PFSK-1 (cell line): ENCODE measurements at regions not wholly inside any gene's neighbourhood (a gene's known extent, or its start where the extent isn't known, plus 50 kb on each side); places are given as distances from the start of the nearest gene placed in this dataset.

ENCODE experiments used
- FOXP2 ChIP-seq: optimal IDR thresholded peaks from 2 replicates; pipeline ENCODE3; 2011; ENCODE audit warnings: borderline replicate concordance, control low read depth, inconsistent platforms; ENCODE audit not compliant: insufficient read depth; ENCODE audit errors: extremely low read length, extremely low read depth
- POLR2AphosphoS5 ChIP-seq: IDR thresholded peaks from 2 replicates; pipeline ENCODE4 v1.6.1; 2012; ENCODE audit warnings: low read depth, mild to moderate bottlenecking, control low read depth, low read length, moderate library complexity
- REST ChIP-seq, 2 experiments: IDR thresholded peaks; 2 replicates each; pipeline versions ENCODE4 v1.6.1 to v1.8.0; 2011 to 2012; ENCODE audit warnings: low read depth in 2 of 2, low read length in 2 of 2, control low read depth in 1 of 2, inconsistent platforms in 1 of 2, mild to moderate bottlenecking in 1 of 2, moderate library complexity in 1 of 2; ENCODE audit not compliant: insufficient read depth in 1 of 2
- SIN3A ChIP-seq: IDR thresholded peaks from 2 replicates; pipeline ENCODE4 v1.6.1; 2012; ENCODE audit warnings: mild to moderate bottlenecking, low read length, moderate library complexity, borderline replicate concordance; ENCODE audit not compliant: insufficient read depth
- TAF1 ChIP-seq: IDR thresholded peaks from 2 replicates; pipeline ENCODE4 v1.6.1; 2012; ENCODE audit warnings: low read length, control low read depth, borderline replicate concordance; ENCODE audit not compliant: insufficient read depth

- TF ChIP-seq REST (IDR thresholded peaks at IDR 0.05; ENCODE audit: insufficient read depth in 1 of 2, low read depth in 2 of 2, low read length in 2 of 2) (no peak), SIN3A (no peak), TAF1 (no peak), FOXP2 (no peak), POLR2AphosphoS5 (no peak)
Observed at GRCh38 chr1:4511374-4511773, 143.0 kb upstream of the AJAP1 start.

GRCh38 chr1:4512636-4513035 is 141.8 kb upstream of the AJAP1 start:
- TF ChIP-seq FOXP2 (no peak), POLR2AphosphoS5 (no peak), TAF1 (no peak), REST (IDR thresholded peaks at IDR 0.05; ENCODE audit: insufficient read depth in 1 of 2, low read depth in 2 of 2, low read length in 2 of 2) (no peak), SIN3A (no peak)

GRCh38 chr1:4513685-4514084 is 140.7 kb upstream of the AJAP1 start:
- TF ChIP-seq TAF1 (no peak), SIN3A (no peak), POLR2AphosphoS5 (no peak), FOXP2 (no peak), REST (IDR thresholded peaks at IDR 0.05; ENCODE audit: insufficient read depth in 1 of 2, low read depth in 2 of 2, low read length in 2 of 2) (no peak)

GRCh38 chr1:4515727-4516289 is 138.6 kb upstream of the AJAP1 start:
- TF ChIP-seq POLR2AphosphoS5 = no peak
- no peak for TF ChIP-seq TAF1
- no peak for TF ChIP-seq FOXP2
- no peak for TF ChIP-seq SIN3A
- TF ChIP-seq REST (IDR thresholded peaks at IDR 0.05; ENCODE audit: insufficient read depth in 1 of 2, low read depth in 2 of 2, low read length in 2 of 2) = no peak

- no peak for TF ChIP-seq TAF1
- no peak for TF ChIP-seq SIN3A
- no peak for TF ChIP-seq POLR2AphosphoS5
- TF ChIP-seq FOXP2 = no peak
- no peak for TF ChIP-seq REST (IDR thresholded peaks at IDR 0.05; ENCODE audit: insufficient read depth in 1 of 2, low read depth in 2 of 2, low read length in 2 of 2)
Observed at GRCh38 chr1:4516596-4516995, 137.8 kb upstream of the AJAP1 start.
